Liver (tissue), 7 donors: ENCODE measurements at regions not wholly inside any gene's neighbourhood (a gene's known extent, or its start where the extent isn't known, plus 50 kb on each side); places are given as distances from the start of the nearest gene placed in this dataset.
"Not testable (repeated sequence)": the region's sequence is repeated elsewhere in the genome, so short reads cannot be mapped to it uniquely, and the experiment has no call there.

ENCODE experiments used
- DNase-seq: peaks from one replicate; pipeline ENCODE4 v3.0.0-alpha.2; 2017; ENCODE audit warnings: low spot score
- H3K27ac ChIP-seq, 2 donors: one replicate each; pipeline ENCODE4 v1.7.0; 2013; ENCODE audit warnings: inconsistent platforms in 2 of 2, low read length in 2 of 2, control low read depth in 1 of 2, low read depth in 1 of 2, mild to moderate bottlenecking in 1 of 2
- H3K27me3 ChIP-seq, 4 donors: one replicate each; pipeline versions ENCODE4 v1.6.1 to v1.7.0; 2013; ENCODE audit warnings: low read length in 3 of 4, inconsistent platforms in 1 of 4, mild to moderate bottlenecking in 1 of 4, moderate library complexity in 1 of 4; ENCODE audit not compliant: control insufficient read depth in 4 of 4, insufficient read depth in 4 of 4
- H3K36me3 ChIP-seq, 4 donors: one replicate each; pipeline versions ENCODE4 v1.6.1 to v1.7.0; 2013; ENCODE audit warnings: low read length in 3 of 4, mild to moderate bottlenecking in 3 of 4, low read depth in 1 of 4, moderate library complexity in 1 of 4; ENCODE audit not compliant: control insufficient read depth in 4 of 4, insufficient read depth in 3 of 4
- H3K4me1 ChIP-seq, 4 donors: one replicate each; pipeline versions ENCODE4 v1.6.1 to v1.7.0; 2013; ENCODE audit warnings: low read length in 3 of 4, mild to moderate bottlenecking in 3 of 4, moderate library complexity in 1 of 4; ENCODE audit not compliant: control insufficient read depth in 4 of 4, insufficient read depth in 4 of 4
- H3K4me3 ChIP-seq, 3 donors: one replicate each; pipeline versions ENCODE4 v1.6.1 to v1.7.0; 2013; ENCODE audit warnings: low read length in 3 of 3, control low read depth in 1 of 3, low read depth in 1 of 3, mild to moderate bottlenecking in 1 of 3
- H3K9ac ChIP-seq, 2 donors: one replicate each; pipeline ENCODE4 v1.7.0; 2013; ENCODE audit warnings: low read length in 2 of 2, mild to moderate bottlenecking in 2 of 2, moderate library complexity in 2 of 2, control low read depth in 1 of 2, low read depth in 1 of 2
- H3K9me3 ChIP-seq, 4 donors: one replicate each; pipeline versions ENCODE4 v1.6.1 to v1.7.0; 2013; ENCODE audit warnings: low read length in 3 of 4; ENCODE audit not compliant: control insufficient read depth in 4 of 4
- EGR1 ChIP-seq, 2 donors: IDR thresholded peaks; 2 replicates each; pipeline ENCODE4 v1.6.1; 2016 to 2018; ENCODE audit warnings: antibody characterized with exemption in 2 of 2, low read depth in 2 of 2
- FOXA1 ChIP-seq: IDR thresholded peaks from 2 replicates; pipeline ENCODE4 v1.6.1; 2016; ENCODE audit warnings: antibody characterized with exemption
- FOXA2 ChIP-seq: IDR thresholded peaks from 2 replicates; pipeline ENCODE4 v1.6.1; 2016; ENCODE audit warnings: antibody characterized with exemption
- GABPA ChIP-seq, 2 donors: IDR thresholded peaks in 1 of 2; conservative IDR thresholded peaks in 1 of 2; 2 replicates each; pipeline ENCODE4 v1.6.1; 2016; ENCODE audit warnings: antibody characterized with exemption in 2 of 2, mild to moderate bottlenecking in 1 of 2, moderate library complexity in 1 of 2
- HNF4A ChIP-seq, 2 donors: conservative IDR thresholded peaks; 2 replicates each; pipeline ENCODE4 v1.6.1; 2016; ENCODE audit warnings: antibody characterized with exemption in 2 of 2, mild to moderate bottlenecking in 2 of 2
- NR2F2 ChIP-seq: IDR thresholded peaks from 2 replicates; pipeline ENCODE4 v1.6.1; 2016; ENCODE audit warnings: antibody characterized with exemption
- REST ChIP-seq: IDR thresholded peaks from 2 replicates; pipeline ENCODE4 v1.6.1; 2016; ENCODE audit warnings: antibody characterized with exemption, mild to moderate bottlenecking
- RXRA ChIP-seq, 2 donors: IDR thresholded peaks; 2 replicates each; pipeline ENCODE4 v1.6.1; 2017 to 2018; ENCODE audit warnings: antibody characterized with exemption in 2 of 2, mild to moderate bottlenecking in 1 of 2
- SP1 ChIP-seq: IDR thresholded peaks from 2 replicates; pipeline ENCODE4 v1.6.1; 2018; ENCODE audit warnings: antibody characterized with exemption, mild to moderate bottlenecking
- TAF1 ChIP-seq: conservative IDR thresholded peaks from 2 replicates; pipeline ENCODE4 v1.6.1; 2016; ENCODE audit warnings: antibody characterized with exemption, mild to moderate bottlenecking
- YY1 ChIP-seq: IDR thresholded peaks from 2 replicates; pipeline ENCODE4 v1.6.1; 2016; ENCODE audit warnings: antibody characterized with exemption, mild to moderate bottlenecking
- ZBTB33 ChIP-seq: IDR thresholded peaks from 2 replicates; pipeline ENCODE4 v1.6.1; 2016; ENCODE audit warnings: antibody characterized with exemption
- WGBS: extraction: QIAGEN DNeasy Blood & Tissue Kit; methylation state at CpG from one replicate; pipeline ENCODE4 v1.1.7; 2013; 5-methylcytosine and 5-hydroxymethylcytosine counted together
- TF ChIP-seq, protein P1 (sequence below): IDR thresholded peaks from 2 replicates; pipeline ENCODE4 v1.6.1; 2016; ENCODE audit warnings: antibody characterized with exemption
- donor health status: healthy.
- donor health status: healthy.
- donor health status: healthy.
- donor health status: healthy.

- TF ChIP-seq GABPA (IDR thresholded peaks at IDR 0.05 in 1 of 2, conservative IDR thresholded peaks at IDR 0.05 in 1 of 2), result no peak
- no peak for TF ChIP-seq NR2F2
- no peak for TF ChIP-seq EGR1 (IDR thresholded peaks at IDR 0.05; ENCODE audit: low read depth in 2 of 2)
Measured at GRCh38 chr14:83184531-83184930, 1650.9 kb upstream of the SEL1L start (continued).

DNA sequence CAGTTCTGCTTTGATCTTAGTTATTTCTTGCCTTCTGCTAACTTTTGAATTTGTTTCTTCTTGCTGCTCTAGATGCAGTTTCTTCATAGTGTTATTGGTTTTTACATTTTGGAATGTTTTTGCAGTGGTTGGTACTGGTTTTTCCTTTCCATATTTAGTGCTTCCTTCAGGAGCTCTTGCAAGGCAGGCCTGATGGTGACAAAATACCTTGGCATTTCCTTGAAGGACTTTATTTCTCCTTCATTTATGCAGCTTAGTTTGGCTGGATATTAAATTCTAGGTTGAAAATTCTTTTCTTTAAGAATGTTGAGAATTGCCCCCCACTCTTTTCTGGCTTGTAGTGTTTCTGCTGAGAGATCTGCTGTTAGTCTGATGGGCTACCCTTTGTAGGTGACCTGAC is 1654.7 kb upstream of the SEL1L start:
- H3K9ac ChIP-seq, H3K9me3 ChIP-seq, H3K27ac ChIP-seq, DNase-seq, H3K27me3 ChIP-seq, H3K36me3 ChIP-seq, H3K4me3 ChIP-seq, H3K4me1 ChIP-seq: not testable (repeated sequence)

DNA sequence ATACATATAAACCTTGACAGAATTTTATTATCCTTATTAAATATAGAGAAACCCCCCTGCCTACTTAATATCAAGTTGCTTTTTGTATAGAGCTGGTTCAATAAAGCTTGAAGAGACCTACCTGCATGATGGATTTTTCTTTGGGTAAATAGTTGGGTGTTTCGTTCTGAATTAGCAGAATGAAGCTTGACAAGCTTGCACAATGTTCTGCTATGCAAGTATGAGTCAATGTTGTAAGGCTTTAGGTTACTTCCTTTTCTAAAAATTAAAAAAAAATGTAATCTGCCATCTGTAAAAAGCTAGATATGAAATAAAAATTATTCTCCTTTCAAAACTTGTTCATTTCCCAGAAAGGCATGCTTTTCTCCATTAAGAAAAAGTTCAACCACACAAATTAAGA is 1662.6 kb upstream of the SEL1L start:
- WGBS, result 48% methylated on average over 1 of the region's 1 CpG

More for the DNA sequence above, 1662.6 kb upstream of the SEL1L start:
- Histone ChIP-seq H3K27ac (no peak overlapping the region), H3K9me3 (no peaks in the 10 kb centered on the region), H3K36me3 (no peaks in the 10 kb centered on the region), H3K27me3 (no peaks in the 10 kb centered on the region), H3K4me3 (no peak overlapping the region), H3K9ac (no peak overlapping the region), H3K4me1 (no peaks in the 10 kb centered on the region)
- no peak for DNase-seq
- TF ChIP-seq TAF1 (no peak), HNF4A (conservative IDR thresholded peaks at IDR 0.05) (no peak), GABPA (IDR thresholded peaks at IDR 0.05 in 1 of 2, conservative IDR thresholded peaks at IDR 0.05 in 1 of 2) (no peak), NR2F2 (no peak), YY1 (no peak), SP1 (no peak), RXRA (IDR thresholded peaks at IDR 0.05) (no peak), FOXA1 (no peak), REST (no peak), ZBTB33 (no peak), FOXA2 (no peak)
- TF ChIP-seq, protein P1, sequence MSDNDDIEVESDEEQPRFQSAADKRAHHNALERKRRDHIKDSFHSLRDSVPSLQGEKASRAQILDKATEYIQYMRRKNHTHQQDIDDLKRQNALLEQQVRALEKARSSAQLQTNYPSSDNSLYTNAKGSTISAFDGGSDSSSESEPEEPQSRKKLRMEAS, result no peak
